ENCODE measurements at regions not wholly inside any gene's neighbourhood (a gene's known extent, or its start where the extent isn't known, plus 50 kb on each side); places are given as distances from the start of the nearest gene placed in this dataset.

DNA sequence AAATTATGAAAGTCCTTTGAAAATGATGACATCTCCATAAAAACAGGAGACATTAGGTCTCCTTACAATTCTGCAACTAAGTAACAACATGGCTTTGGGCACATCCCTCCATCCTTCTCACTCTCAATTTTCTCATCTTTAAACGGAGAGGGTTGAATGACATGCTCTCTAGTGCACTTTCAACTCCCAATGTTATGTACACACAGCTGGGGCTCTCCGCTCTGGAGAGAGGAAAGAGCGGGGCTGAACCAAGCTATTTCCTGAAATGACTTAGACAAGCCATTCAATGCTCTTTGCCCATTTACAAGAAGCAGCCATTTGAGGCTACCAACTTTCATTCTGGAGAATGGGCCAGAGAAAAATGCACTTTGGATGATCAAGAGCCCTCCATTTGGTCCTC is 144.2 kb upstream of the BNIP2 start:
- TF ChIP-seq ZFX (IDR thresholded peaks at IDR 0.05) (no peak), CTCF (conservative IDR thresholded peaks at IDR 0.05) (no peak)
- H3K27ac ChIP-seq: no peak overlapping the region

GRCh38 chr15:59830873-59831272 is 141.8 kb upstream of the BNIP2 start:
- TF ChIP-seq CTCF (conservative IDR thresholded peaks at IDR 0.05) (no peak), ZFX (IDR thresholded peaks at IDR 0.05) (no peak)
- H3K27ac ChIP-seq: no peak overlapping the region

DNA sequence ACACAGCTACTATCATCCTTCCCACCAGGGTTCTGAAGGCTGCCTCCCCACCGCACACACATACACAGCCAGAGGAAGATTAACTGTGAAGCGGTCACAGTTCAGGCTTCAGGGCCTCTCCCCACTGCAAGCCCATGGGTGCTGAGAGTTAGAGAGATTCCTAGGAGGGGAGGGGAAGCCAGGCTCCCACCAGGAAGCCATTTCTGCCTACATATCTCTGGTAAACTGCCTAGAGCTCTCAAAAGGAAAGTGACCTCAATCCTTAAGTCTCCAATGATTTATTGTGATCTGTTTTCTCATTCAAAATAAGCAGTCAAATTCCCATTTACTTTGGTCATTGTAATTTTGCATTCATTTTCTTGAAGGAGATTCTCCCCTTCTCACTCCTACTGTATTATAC is 141.0 kb upstream of the BNIP2 start:
- no peak for TF ChIP-seq CTCF (conservative IDR thresholded peaks at IDR 0.05)

GRCh38 chr15:59828861-59829260 is 139.7 kb upstream of the BNIP2 start:
- no peak overlapping the region for H3K27ac ChIP-seq
- TF ChIP-seq ZFX (IDR thresholded peaks at IDR 0.05) (no peak), CTCF (conservative IDR thresholded peaks at IDR 0.05) (no peak)

More for the DNA sequence above, 141.0 kb upstream of the BNIP2 start:
- H3K27ac ChIP-seq: no peak overlapping the region

DNA sequence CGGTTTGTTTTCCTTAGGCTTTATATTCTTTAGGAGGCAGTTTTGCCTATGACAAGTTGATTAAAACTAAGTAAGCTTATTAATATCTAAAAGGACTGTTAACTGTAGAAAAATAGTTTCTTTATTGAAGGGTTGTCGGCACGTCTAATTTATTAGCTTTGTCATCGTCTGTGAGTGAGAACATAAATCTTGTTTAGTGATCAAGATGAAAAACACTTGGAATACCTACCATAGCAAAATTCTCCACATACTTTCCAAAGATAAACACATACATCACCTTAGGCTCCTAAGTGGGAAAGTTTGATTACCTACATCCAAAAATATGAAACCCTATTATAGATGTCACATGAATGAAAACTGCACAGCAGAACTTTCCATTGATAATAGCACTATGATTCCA is 139.1 kb upstream of the BNIP2 start:
- no peak overlapping the region for H3K27ac ChIP-seq
- TF ChIP-seq ZFX (IDR thresholded peaks at IDR 0.05): no peak
- no peak for TF ChIP-seq CTCF (conservative IDR thresholded peaks at IDR 0.05)

DNA sequence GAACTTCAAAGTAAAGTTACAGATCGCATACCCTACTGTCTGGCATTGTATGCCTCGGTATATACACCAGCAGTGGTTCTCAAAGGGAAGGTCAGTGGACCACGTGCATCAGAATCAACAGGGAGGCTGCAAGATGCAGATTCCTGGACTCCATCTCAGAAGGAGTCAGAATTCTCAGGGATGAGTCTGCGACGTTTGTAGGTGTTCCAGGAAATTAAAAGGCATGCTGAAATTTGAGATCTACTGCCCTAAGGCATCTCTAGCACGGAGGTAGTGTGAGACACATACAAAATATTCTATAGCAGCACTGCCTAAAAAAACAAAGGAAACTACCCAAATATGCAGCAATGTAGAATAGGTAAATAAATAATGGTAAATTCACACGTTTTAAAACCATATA is 136.8 kb upstream of the BNIP2 start:
- no peak overlapping the region for H3K27ac ChIP-seq
- TF ChIP-seq CTCF (conservative IDR thresholded peaks at IDR 0.05) (no peak), ZFX (IDR thresholded peaks at IDR 0.05) (no peak)

GRCh38 chr15:59821286-59821685 is 132.2 kb upstream of the BNIP2 start:
- no peak for TF ChIP-seq ZFX (IDR thresholded peaks at IDR 0.05)
- TF ChIP-seq CTCF (conservative IDR thresholded peaks at IDR 0.05): no peak
- H3K27ac ChIP-seq: no peak overlapping the region
